ENCODE measurements at regions not wholly inside any gene's neighbourhood (a gene's known extent, or its start where the extent isn't known, plus 50 kb on each side); places are given as distances from the start of the nearest gene placed in this dataset.

DNA sequence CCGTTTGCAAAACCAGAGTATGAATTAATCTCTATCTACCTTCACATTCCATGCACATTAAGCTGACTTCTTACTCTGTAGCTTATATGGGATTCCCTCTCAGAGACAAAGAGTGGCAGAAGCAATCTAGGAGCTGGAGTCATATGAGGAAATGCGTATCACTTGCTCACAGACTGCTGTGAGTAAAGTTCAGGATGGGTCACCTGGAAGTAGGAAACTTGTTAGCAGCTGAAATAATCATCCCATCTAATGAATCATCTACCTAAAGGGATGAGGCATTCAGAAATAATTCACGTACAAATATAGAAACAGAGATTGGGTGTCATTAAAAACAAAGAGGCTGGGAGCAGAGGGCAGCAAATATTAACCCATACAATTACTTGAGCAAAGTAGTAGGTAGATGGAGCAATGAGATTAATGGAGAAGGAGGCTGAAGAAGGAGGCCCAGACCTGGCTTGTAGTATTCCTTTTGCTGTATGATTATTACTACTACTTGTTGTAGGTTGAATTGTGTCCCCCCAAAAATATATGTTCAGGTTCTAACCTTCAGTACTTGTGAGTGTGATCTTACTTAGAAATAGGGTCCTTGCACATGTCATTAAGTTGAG lies 866.3 kb downstream of the ROBO2 start:
- H3K36me3 ChIP-seq (ENCODE audit: insufficient read depth, low read length): no peaks in the 10 kb centered on the region
- H3K9me3 ChIP-seq (ENCODE audit: low read depth, low read length): peaks cover 3% of the 10 kb centered on the region
- no peak for DNase-seq (ENCODE audit: insufficient read length, low spot score, missing footprints)
- H3K4me3 ChIP-seq (ENCODE audit: insufficient read depth, low read length): no peak overlapping the region
- H3K79me2 ChIP-seq (ENCODE audit: insufficient read depth, low read length): no peaks in the 10 kb centered on the region
- no peak overlapping the region for H2AFZ ChIP-seq (ENCODE audit: low read length)
- H3K27me3 ChIP-seq (ENCODE audit: insufficient read depth, low read length): no peaks in the 10 kb centered on the region
- no peak overlapping the region for H3K27ac ChIP-seq (ENCODE audit: low read depth, low read length)
- H3K4me1 ChIP-seq (ENCODE audit: insufficient read depth, low read length): no peaks in the 10 kb centered on the region
- TF ChIP-seq, protein P1, sequence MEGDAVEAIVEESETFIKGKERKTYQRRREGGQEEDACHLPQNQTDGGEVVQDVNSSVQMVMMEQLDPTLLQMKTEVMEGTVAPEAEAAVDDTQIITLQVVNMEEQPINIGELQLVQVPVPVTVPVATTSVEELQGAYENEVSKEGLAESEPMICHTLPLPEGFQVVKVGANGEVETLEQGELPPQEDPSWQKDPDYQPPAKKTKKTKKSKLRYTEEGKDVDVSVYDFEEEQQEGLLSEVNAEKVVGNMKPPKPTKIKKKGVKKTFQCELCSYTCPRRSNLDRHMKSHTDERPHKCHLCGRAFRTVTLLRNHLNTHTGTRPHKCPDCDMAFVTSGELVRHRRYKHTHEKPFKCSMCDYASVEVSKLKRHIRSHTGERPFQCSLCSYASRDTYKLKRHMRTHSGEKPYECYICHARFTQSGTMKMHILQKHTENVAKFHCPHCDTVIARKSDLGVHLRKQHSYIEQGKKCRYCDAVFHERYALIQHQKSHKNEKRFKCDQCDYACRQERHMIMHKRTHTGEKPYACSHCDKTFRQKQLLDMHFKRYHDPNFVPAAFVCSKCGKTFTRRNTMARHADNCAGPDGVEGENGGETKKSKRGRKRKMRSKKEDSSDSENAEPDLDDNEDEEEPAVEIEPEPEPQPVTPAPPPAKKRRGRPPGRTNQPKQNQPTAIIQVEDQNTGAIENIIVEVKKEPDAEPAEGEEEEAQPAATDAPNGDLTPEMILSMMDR (IDR thresholded peaks at IDR 0.05; ENCODE audit: extremely low read depth, low read depth, low read length): no peak
- H4K20me1 ChIP-seq (ENCODE audit: insufficient read depth, low read length): no peaks in the 10 kb centered on the region
- H3K4me2 ChIP-seq (ENCODE audit: insufficient read depth, low read length): no peak overlapping the region

DNA sequence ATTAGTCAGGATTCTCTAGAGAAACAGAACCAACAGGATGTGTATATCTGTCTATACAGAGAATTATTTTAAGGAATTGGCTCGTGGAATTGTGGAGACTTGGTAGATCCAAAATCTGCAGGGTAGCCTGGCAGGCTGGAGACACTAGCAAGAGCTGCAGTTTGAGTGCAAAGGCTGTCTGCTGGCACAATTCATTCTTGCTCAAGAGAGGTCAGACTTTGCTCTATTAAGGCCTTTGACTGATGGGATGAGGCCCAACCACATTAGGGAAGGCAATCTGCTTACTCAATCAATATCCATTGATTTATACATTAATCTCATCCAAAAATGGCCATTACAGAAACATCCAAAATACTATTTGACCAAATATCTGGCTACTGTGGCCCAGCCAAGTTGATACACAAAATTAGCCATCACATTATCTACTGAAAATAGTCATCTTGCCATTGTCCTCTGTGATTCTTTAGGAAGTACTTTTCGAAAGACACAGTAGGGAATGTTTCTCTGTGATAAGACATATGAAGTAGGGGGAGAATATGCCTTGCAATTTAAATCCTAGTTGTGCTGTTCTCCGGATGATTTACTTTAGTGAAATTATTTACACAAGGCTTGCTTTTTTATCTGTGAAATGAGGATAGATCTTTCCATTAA lies 873.8 kb downstream of the ROBO2 start:
- DNase-seq (ENCODE audit: insufficient read length, low spot score, missing footprints): no peak
- TF ChIP-seq, protein P1 (IDR thresholded peaks at IDR 0.05; ENCODE audit: extremely low read depth, low read depth, low read length): no peak
- no peaks in the 10 kb centered on the region for H3K36me3 ChIP-seq (ENCODE audit: insufficient read depth, low read length)

DNA sequence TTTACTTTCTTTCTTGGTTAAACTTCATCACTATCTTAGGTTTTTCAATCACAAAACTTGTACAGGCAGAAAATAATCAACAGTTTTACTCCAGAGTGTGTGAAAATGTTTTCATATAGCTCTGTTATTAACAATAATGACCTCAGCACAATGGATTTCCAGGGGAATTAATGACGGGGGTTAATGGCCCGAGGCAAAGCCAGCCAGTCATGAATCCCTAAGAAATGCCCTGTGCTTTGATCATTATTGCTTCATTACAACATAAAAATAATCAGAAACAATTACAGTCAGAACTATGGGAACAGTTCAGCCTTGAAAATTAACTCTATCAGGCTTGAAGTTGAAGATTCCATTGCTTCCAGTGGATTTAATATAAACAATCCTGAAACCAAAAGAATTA lies 875.4 kb downstream of the ROBO2 start:
- H2AFZ ChIP-seq (ENCODE audit: low read length): no peak overlapping the region
- peaks cover 4% of the 10 kb centered on the region for H3K9me3 ChIP-seq (ENCODE audit: low read depth, low read length)
- no peak for DNase-seq (ENCODE audit: insufficient read length, low spot score, missing footprints)
- H3K4me1 ChIP-seq (ENCODE audit: insufficient read depth, low read length): no peaks in the 10 kb centered on the region
- H3K27ac ChIP-seq (ENCODE audit: low read depth, low read length): no peak overlapping the region
- H3K36me3 ChIP-seq (ENCODE audit: insufficient read depth, low read length): no peaks in the 10 kb centered on the region
- H3K27me3 ChIP-seq (ENCODE audit: insufficient read depth, low read length): no peaks in the 10 kb centered on the region
- H3K4me2 ChIP-seq (ENCODE audit: insufficient read depth, low read length): no peak overlapping the region
- no peak overlapping the region for H3K4me3 ChIP-seq (ENCODE audit: insufficient read depth, low read length)
- H4K20me1 ChIP-seq (ENCODE audit: insufficient read depth, low read length): no peaks in the 10 kb centered on the region
- TF ChIP-seq, protein P1 (IDR thresholded peaks at IDR 0.05; ENCODE audit: extremely low read depth, low read depth, low read length): no peak
- no peaks in the 10 kb centered on the region for H3K79me2 ChIP-seq (ENCODE audit: insufficient read depth, low read length)

More for the DNA sequence above, 873.8 kb downstream of the ROBO2 start:
- Histone ChIP-seq H2AFZ (ENCODE audit: low read length) (no peak overlapping the region), H3K9me3 (ENCODE audit: low read depth, low read length) (peaks cover 4% of the 10 kb centered on the region), H3K79me2 (ENCODE audit: insufficient read depth, low read length) (no peaks in the 10 kb centered on the region), H3K4me3 (ENCODE audit: insufficient read depth, low read length) (no peak overlapping the region), H3K4me1 (ENCODE audit: insufficient read depth, low read length) (no peaks in the 10 kb centered on the region), H3K4me2 (ENCODE audit: insufficient read depth, low read length) (no peak overlapping the region), H4K20me1 (ENCODE audit: insufficient read depth, low read length) (no peaks in the 10 kb centered on the region), H3K27ac (ENCODE audit: low read depth, low read length) (no peak overlapping the region), H3K27me3 (ENCODE audit: insufficient read depth, low read length) (no peaks in the 10 kb centered on the region)

DNA sequence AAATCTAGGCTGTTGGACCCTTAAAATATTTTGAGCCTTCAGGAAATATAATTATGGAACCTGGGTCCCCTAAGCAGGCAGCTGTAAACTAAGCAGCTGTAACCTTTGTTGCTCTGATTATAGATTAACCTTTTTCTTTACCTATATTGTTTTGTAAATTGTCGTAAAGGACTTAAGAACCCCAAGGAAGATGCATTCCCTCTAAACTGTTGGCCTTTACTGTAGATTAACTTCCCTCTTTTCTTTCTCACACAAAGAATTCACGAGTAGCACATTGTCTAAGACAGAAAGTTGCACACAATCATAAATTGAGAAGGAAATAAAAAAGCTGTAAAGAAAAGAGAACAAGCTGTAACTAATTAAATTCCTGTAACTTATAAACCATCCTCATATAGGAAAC lies 877.3 kb downstream of the ROBO2 start:
- Histone ChIP-seq H3K4me1 (ENCODE audit: insufficient read depth, low read length) (no peaks in the 10 kb centered on the region), H3K27me3 (ENCODE audit: insufficient read depth, low read length) (no peaks in the 10 kb centered on the region), H3K4me3 (ENCODE audit: insufficient read depth, low read length) (no peak overlapping the region), H3K36me3 (ENCODE audit: insufficient read depth, low read length) (no peaks in the 10 kb centered on the region), H3K4me2 (ENCODE audit: insufficient read depth, low read length) (no peak overlapping the region), H3K9me3 (ENCODE audit: low read depth, low read length) (peaks cover 4% of the 10 kb centered on the region), H2AFZ (ENCODE audit: low read length) (no peak overlapping the region), H3K79me2 (ENCODE audit: insufficient read depth, low read length) (no peaks in the 10 kb centered on the region), H3K27ac (ENCODE audit: low read depth, low read length) (no peak overlapping the region), H4K20me1 (ENCODE audit: insufficient read depth, low read length) (no peaks in the 10 kb centered on the region)
- TF ChIP-seq, protein P1 (IDR thresholded peaks at IDR 0.05; ENCODE audit: extremely low read depth, low read depth, low read length): no peak
- DNase-seq (ENCODE audit: insufficient read length, low spot score, missing footprints): no peak

Data from osteoblast (primary cell).